Stomach smooth muscle (tissue), 2 donors: ENCODE measurements at regions not wholly inside any gene's neighbourhood (a gene's known extent, or its start where the extent isn't known, plus 50 kb on each side); places are given as distances from the start of the nearest gene placed in this dataset.

Source experiments
- H3K27ac ChIP-seq: one replicate; pipeline ENCODE4 v1.7.0; 2013; ENCODE audit warnings: mild to moderate bottlenecking, low read length, inconsistent platforms
- H3K27me3 ChIP-seq, 2 donors: one replicate each; pipeline ENCODE4 v1.7.0; 2013; ENCODE audit warnings: low read length in 2 of 2; ENCODE audit not compliant: insufficient read depth in 2 of 2, control insufficient read depth in 1 of 2
- H3K36me3 ChIP-seq, 2 donors: one replicate each; pipeline ENCODE4 v1.7.0; 2013; ENCODE audit warnings: low read length in 2 of 2; ENCODE audit not compliant: control insufficient read depth in 2 of 2, insufficient read depth in 2 of 2
- H3K4me1 ChIP-seq: one replicate; pipeline ENCODE4 v1.7.0; 2013; ENCODE audit warnings: low read length; ENCODE audit not compliant: control insufficient read depth, insufficient read depth
- H3K4me3 ChIP-seq, 2 donors: one replicate each; pipeline ENCODE4 v1.7.0; 2013; ENCODE audit warnings: low read length in 2 of 2
- H3K9ac ChIP-seq, 2 donors: one replicate each; pipeline ENCODE4 v1.7.0; 2013; ENCODE audit warnings: low read length in 2 of 2, mild to moderate bottlenecking in 1 of 2
- H3K9me3 ChIP-seq, 2 donors: one replicate each; pipeline ENCODE4 v1.7.0; 2013; ENCODE audit warnings: low read length in 2 of 2; ENCODE audit not compliant: control insufficient read depth in 2 of 2
- donor health status: healthy.
- donor health status: Pancreatic carcinoma.

- no peaks in the 10 kb centered on the region for H3K4me1 ChIP-seq
- H3K36me3 ChIP-seq, result no peaks in the 10 kb centered on the region
- H3K27me3 ChIP-seq, result no peaks in the 10 kb centered on the region
- H3K27ac ChIP-seq, result no peak overlapping the region
- H3K9me3 ChIP-seq, result no peaks in the 10 kb centered on the region
- no peak overlapping the region for H3K4me3 ChIP-seq
- no peak overlapping the region for H3K9ac ChIP-seq
Observed at GRCh38 chr9:106557996-106558667, 304.8 kb upstream of the ZNF462 start.

- Histone ChIP-seq H3K4me1 (no peaks in the 10 kb centered on the region), H3K4me3 (no peak overlapping the region), H3K36me3 (no peaks in the 10 kb centered on the region), H3K9ac (no peak overlapping the region), H3K9me3 (no peaks in the 10 kb centered on the region), H3K27ac (no peak overlapping the region), H3K27me3 (no peaks in the 10 kb centered on the region)
Observed at GRCh38 chr9:106560540-106560939, 302.4 kb upstream of the ZNF462 start.

GRCh38 chr9:106575823-106576222, 287.1 kb upstream of the ZNF462 start:
- no peaks in the 10 kb centered on the region for H3K36me3 ChIP-seq
- no peak overlapping the region for H3K27ac ChIP-seq
- H3K9ac ChIP-seq, result no peak overlapping the region
- no peak overlapping the region for H3K4me3 ChIP-seq
- peaks cover 0 to 5% of the 10 kb centered on the region in 2 donors for H3K9me3 ChIP-seq
- no peaks in the 10 kb centered on the region for H3K27me3 ChIP-seq
- no peaks in the 10 kb centered on the region for H3K4me1 ChIP-seq

DNA sequence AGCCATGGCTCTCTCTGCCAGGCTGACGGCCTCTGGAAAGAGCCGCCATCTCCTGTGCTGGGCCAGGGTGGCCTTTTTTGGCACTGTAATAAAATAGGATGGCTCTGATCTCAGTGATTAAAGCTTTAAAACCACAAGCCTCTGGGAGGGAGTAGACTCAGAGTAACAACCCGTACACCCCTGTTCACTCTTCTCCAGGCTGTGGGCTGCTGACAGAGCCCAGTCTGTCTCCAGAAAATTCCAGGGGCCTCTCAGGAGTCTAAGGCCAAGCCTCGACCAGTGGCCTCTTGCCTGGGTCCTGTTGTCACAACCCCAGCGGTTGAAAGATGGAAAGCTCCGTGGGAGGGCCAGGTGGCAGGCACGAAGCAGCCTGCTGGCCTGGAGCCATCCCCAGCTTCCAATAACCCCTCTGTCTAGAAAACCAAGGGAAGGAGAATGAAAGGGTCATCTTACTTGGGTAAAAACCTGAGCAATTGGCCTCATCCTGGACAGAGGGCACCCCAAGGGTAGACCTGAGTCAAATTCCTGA, 286.7 kb upstream of the ZNF462 start:
- Histone ChIP-seq H3K27ac (no peak overlapping the region), H3K4me3 (no peak overlapping the region), H3K27me3 (no peaks in the 10 kb centered on the region)

GRCh38 chr9:106577121-106577520, 285.8 kb upstream of the ZNF462 start:
- Histone ChIP-seq H3K36me3 (no peaks in the 10 kb centered on the region), H3K9ac (no peak overlapping the region), H3K27me3 (no peaks in the 10 kb centered on the region), H3K9me3 (no peaks in the 10 kb centered on the region), H3K27ac (no peak overlapping the region), H3K4me1 (no peaks in the 10 kb centered on the region), H3K4me3 (no peak overlapping the region)

More for the DNA sequence above, 286.7 kb upstream of the ZNF462 start:
- Histone ChIP-seq H3K9ac (no peak overlapping the region), H3K36me3 (no peaks in the 10 kb centered on the region), H3K4me1 (no peaks in the 10 kb centered on the region), H3K9me3 (peaks cover 0 to 3% of the 10 kb centered on the region in 2 donors)

DNA sequence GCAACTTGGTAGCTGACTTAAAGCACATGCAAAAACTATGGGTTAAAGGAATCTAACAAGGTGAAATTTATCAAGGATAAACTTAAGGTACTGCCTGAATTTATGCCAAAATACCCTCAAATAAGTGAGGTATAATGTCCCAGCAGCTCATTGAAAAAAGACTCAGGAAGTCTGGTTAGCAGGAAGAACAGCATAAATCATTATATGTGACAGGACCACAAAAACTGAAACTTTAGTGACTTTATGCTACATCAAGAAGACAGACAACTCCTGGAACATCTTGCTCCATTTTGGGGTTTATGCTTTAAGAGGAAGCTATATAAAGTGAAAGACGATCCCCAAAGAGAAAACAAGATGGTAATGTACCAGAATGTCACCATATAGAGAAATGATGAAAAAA, 282.4 kb upstream of the ZNF462 start:
- H3K27me3 ChIP-seq, result no peaks in the 10 kb centered on the region
- no peak overlapping the region for H3K9ac ChIP-seq
- no peak overlapping the region for H3K4me3 ChIP-seq
- no peak overlapping the region for H3K27ac ChIP-seq
- H3K4me1 ChIP-seq, result no peaks in the 10 kb centered on the region
- H3K36me3 ChIP-seq, result no peaks in the 10 kb centered on the region
- no peaks in the 10 kb centered on the region for H3K9me3 ChIP-seq

DNA sequence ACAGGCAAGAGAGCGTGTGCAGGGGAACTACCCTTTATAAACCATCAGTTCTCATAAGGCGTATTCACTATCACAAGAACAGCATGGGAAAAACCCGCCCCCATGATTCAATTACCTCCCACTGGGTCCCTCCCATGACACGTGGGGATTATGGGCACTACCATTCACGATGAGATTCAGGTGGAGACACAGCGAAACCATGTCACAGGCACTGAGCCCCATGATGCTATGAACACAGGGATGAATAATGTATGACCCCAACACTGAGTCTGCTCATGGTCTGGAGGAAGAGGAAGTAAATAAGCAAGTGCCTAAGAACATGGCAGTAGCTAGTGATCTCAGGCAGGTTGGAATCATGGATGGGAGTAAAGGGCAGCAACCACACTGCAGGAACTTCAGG, 281.0 kb upstream of the ZNF462 start:
- no peak overlapping the region for H3K9ac ChIP-seq
- H3K27ac ChIP-seq, result no peak overlapping the region
- H3K4me3 ChIP-seq, result no peak overlapping the region
- H3K36me3 ChIP-seq, result no peaks in the 10 kb centered on the region
- no peaks in the 10 kb centered on the region for H3K9me3 ChIP-seq
- no peaks in the 10 kb centered on the region for H3K4me1 ChIP-seq
- H3K27me3 ChIP-seq, result no peaks in the 10 kb centered on the region

- H3K9me3 ChIP-seq, result no peaks in the 10 kb centered on the region
- H3K27ac ChIP-seq, result no peak overlapping the region
- H3K36me3 ChIP-seq, result no peaks in the 10 kb centered on the region
- no peaks in the 10 kb centered on the region for H3K27me3 ChIP-seq
- no peak overlapping the region for H3K4me3 ChIP-seq
- no peaks in the 10 kb centered on the region for H3K4me1 ChIP-seq
- H3K9ac ChIP-seq, result no peak overlapping the region
Observed at GRCh38 chr9:106583751-106584150, 279.2 kb upstream of the ZNF462 start.

DNA sequence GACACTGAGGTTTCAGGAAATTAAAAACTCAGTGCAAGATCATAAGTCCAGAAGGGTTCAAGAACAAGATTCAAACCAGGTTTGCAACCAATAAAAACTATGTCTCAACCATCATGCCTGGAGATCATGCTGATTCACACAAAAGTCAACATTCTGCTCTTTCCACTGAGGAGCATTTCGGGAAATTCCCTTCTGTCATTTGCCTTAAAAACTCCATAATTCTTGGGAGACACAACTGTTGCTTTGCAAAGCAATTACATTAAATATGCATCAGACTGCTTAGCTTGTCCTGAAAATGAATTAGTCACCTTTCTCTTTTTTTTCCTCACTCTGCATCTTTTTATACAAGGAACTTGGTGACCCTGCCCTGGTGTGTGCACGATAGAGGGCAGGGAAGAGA, 275.9 kb upstream of the ZNF462 start:
- H3K36me3 ChIP-seq, result no peaks in the 10 kb centered on the region
- no peaks in the 10 kb centered on the region for H3K27me3 ChIP-seq
- H3K9ac ChIP-seq, result no peak overlapping the region
- H3K27ac ChIP-seq, result no peak overlapping the region
- H3K4me1 ChIP-seq, result no peaks in the 10 kb centered on the region
- no peak overlapping the region for H3K4me3 ChIP-seq
- H3K9me3 ChIP-seq, result no peaks in the 10 kb centered on the region

DNA sequence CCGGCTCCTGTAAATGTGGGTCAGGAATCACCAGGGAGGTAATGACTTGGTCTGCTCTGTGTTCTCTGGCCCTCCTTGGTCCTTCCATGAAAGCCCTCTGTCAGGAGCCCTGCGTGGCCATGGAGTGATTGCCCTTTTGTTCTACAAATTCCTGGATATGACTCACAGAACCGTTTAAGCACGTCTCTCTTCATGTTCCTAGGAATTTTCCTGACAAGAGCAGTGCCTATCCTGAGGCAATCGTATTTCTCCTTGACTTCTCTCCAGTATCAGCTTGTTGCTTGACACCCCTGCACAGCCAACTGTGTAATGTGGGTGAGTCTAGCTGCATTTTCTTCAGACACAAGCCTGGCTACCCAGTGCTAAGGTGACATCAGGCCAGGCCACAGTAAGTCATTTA, 274.3 kb upstream of the ZNF462 start:
- Histone ChIP-seq H3K9ac (no peak overlapping the region), H3K4me1 (no peaks in the 10 kb centered on the region), H3K27me3 (no peaks in the 10 kb centered on the region), H3K27ac (no peak overlapping the region), H3K36me3 (no peaks in the 10 kb centered on the region), H3K9me3 (no peaks in the 10 kb centered on the region), H3K4me3 (no peak overlapping the region)

DNA sequence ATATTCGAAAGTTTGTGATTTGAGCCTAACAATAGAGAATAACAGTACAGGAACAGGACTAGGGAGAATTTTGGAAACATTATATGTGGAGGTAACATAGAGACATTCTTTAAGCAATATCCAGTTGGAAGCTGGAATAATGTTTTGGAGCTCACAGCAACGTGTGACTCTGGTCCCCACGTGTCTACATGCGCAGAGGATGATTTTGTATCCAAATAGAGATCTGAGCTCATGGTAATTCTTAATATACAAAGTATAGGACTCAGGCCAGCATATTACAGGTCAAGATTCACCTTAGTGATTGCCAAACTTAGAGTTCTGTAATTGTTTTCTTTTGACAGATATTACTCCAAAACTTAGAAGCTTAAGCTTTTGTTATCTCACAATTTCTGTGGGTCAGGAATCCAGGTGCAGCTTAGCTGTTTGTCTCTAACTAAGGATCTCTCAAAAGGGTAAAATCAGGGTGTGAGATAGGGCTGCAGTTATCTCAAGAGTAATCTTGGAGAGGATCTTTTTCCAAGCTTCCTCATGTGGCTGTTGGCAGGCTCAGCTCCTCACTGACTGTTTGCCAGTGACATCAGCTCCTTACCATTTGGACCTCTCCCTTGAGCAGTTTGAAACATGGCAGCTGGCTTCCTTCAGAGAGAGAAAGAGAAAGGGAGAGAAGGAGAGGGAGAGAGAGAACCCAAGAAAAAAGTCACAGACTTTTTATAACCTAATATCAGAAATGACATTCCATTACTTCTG, 272.0 kb upstream of the ZNF462 start:
- Histone ChIP-seq H3K9me3 (no peaks in the 10 kb centered on the region), H3K4me1 (no peaks in the 10 kb centered on the region), H3K4me3 (no peak overlapping the region), H3K27ac (no peak overlapping the region), H3K27me3 (no peaks in the 10 kb centered on the region), H3K9ac (no peak overlapping the region), H3K36me3 (no peaks in the 10 kb centered on the region)
